ENCODE measurements at regions not wholly inside any gene's neighbourhood (a gene's known extent, or its start where the extent isn't known, plus 50 kb on each side); places are given as distances from the start of the nearest gene placed in this dataset.

GRCh38 chr2:234595829-234596228, 98.9 kb upstream of the ARL4C start:
- TF ChIP-seq CREB1 (IDR thresholded peaks at IDR 0.05), result no peak
- TF ChIP-seq HDAC2 (IDR thresholded peaks at IDR 0.05; ENCODE audit: borderline replicate concordance in 1 of 2, low read depth in 2 of 2, low read length in 2 of 2), result no peak
- no peak for TF ChIP-seq NRF1 (IDR thresholded peaks at IDR 0.05; ENCODE audit: low read depth, low read length)
- TF ChIP-seq CTCF (IDR thresholded peaks at IDR 0.05; ENCODE audit: control extremely low read depth in 1 of 3, insufficient read depth in 1 of 3, low read depth in 1 of 3, low read length in 3 of 3), result no peak
- TF ChIP-seq EP300 (IDR thresholded peaks at IDR 0.05; ENCODE audit: borderline replicate concordance in 1 of 2, low read depth in 2 of 2, low read length in 2 of 2), result no peak
- TF ChIP-seq POLR2AphosphoS5 (IDR thresholded peaks at IDR 0.05; ENCODE audit: low read depth, low read length), result no peak
- no peak for TF ChIP-seq POLR2A (IDR thresholded peaks at IDR 0.05; ENCODE audit: control extremely low read depth in 1 of 2, low read depth in 2 of 2, low read length in 2 of 2)
- no peak for TF ChIP-seq BCL11A (IDR thresholded peaks at IDR 0.05; ENCODE audit: low read depth in 2 of 2, low read length in 2 of 2)
- no peak for TF ChIP-seq CEBPB (IDR thresholded peaks at IDR 0.05; ENCODE audit: low read depth, low read length)
- no peak for TF ChIP-seq CHD2 (IDR thresholded peaks at IDR 0.05; ENCODE audit: low read length)
- TF ChIP-seq MAX (IDR thresholded peaks at IDR 0.05), result no peak
- TF ChIP-seq JUND (IDR thresholded peaks at IDR 0.05; ENCODE audit: low read length), result no peak
